ENCODE measurements at regions not wholly inside any gene's neighbourhood (a gene's known extent, or its start where the extent isn't known, plus 50 kb on each side); places are given as distances from the start of the nearest gene placed in this dataset.
A peak's percentile ranks its signal among the peaks of the same experiment; 100 is the strongest.

DNA sequence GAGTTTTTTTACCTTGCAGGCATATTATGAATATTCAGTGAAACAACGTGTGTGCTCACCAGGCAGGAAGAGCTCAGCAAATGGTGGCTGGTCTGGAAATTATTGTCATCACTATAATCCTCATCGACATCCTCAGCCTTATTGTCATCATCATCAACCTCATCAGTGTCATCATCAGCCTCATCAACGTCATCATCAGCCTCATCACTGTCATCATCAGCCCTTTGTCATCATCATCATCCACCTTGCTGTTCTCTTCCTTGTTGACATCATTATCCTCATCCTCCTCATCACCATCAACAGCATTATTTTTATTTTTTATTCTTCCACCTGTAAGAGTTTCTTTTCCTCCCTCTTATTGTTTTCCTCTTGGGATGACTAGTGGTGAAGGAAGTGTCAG lies 142.3 kb upstream of the GPR26 start:
- TF ChIP-seq SOX6 (IDR thresholded peaks at IDR 0.05): no peak
- TF ChIP-seq SOX6 (CRISPR knock-in tag; IDR thresholded peaks at IDR 0.05): no peak
- peak; percentile 95 for TF ChIP-seq CREB1 (IDR thresholded peaks at IDR 0.05)
- TF ChIP-seq CREB1 (CRISPR knock-in tag; IDR thresholded peaks at IDR 0.05): no peak
- no peak for TF ChIP-seq TRIM24 (CRISPR knock-in tag; IDR thresholded peaks at IDR 0.05)
- no peak for TF ChIP-seq FUBP1 (CRISPR knock-in tag; IDR thresholded peaks at IDR 0.05; ENCODE audit: borderline replicate concordance)
- TF ChIP-seq SUZ12 (IDR thresholded peaks at IDR 0.05; ENCODE audit: low read depth, low read length): no peak
- TF ChIP-seq POLR2A (IDR thresholded peaks at IDR 0.05; ENCODE audit: insufficient read depth in 1 of 2, low read depth in 2 of 2, low read length in 2 of 2): no peak
- TF ChIP-seq TCF12 (IDR thresholded peaks at IDR 0.05): no peak
- TF ChIP-seq TCF12 (CRISPR knock-in tag; IDR thresholded peaks at IDR 0.05): no peak

Data from HepG2 (cell line).